Right kidney (tissue), 1 donor: ENCODE measurements at regions not wholly inside any gene's neighbourhood (a gene's known extent, or its start where the extent isn't known, plus 50 kb on each side); places are given as distances from the start of the nearest gene placed in this dataset.

Experiments
- DNase-seq: peaks from one replicate; pipeline ENCODE4 v3.0.0-alpha.2; 2016

DNA sequence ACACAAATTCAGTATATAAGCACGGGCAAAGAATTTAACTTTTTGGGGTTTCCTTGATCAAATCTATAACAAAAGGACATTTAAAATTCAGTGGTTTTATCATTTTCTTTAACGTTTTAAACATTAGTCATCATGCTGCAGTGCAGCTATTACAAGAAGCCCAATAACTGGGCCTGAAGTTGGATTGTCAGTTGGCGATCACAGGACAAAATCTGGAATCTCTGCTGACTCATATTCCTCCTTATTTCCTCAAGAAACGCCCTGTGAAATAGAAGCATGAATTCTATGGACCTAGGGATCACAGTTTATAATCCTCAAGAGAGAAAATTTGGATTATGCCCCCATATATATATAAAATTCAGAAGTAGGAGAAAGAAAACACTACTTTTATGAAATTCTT is 971.6 kb upstream of the MIR17HG start:
- DNase-seq, result no peak

DNA sequence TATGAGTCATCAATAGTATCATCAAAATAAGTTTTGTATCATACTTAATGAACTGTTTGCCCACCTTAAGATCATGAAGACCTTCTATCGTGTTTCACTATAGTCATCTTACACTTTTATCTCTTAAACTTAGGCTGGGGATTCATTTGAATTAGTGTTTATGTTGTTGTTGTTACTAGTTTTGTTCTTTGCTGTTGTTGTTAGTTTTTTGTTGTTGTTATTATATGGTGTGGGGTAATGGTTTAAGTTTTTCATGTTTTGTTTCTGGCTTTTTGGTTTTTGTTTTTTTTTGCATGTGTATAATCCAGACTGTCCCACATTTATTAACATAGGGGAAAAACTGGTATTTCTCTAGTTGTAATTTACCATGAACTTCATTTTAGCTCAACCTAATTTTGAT is 965.1 kb upstream of the MIR17HG start:
- no peak for DNase-seq

DNA sequence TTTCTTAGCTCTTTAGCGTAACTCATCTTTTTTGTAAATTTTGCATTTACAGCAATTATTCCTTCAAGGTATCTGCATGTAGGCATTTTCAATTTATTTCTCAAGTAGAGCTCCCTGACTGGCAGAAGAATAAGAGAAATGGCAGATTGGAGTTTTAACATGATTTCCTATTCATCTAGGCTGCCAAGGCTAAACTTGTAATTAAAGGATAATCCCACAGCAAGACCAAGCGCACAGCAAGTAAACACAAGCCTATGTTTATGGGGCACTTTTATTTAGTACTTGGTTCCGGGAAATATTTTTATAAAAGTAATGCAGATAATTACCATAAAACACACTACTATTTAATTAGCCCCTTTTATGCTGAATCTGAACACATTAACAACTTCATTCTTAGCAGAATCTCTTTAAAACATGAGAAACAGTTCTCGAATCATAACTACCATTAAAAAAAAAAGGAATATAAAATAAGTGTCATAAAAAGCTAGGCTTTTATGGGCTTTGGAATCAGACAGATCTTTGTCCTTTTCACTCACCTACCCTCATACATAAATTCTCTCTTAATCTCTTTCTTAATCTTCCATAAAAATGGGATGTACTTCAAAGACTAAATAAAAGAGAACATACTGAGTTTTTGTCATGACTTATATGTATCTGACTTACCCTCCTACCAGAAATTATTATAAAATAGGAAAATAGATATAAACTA is 961.6 kb upstream of the MIR17HG start:
- no peak for DNase-seq

DNA sequence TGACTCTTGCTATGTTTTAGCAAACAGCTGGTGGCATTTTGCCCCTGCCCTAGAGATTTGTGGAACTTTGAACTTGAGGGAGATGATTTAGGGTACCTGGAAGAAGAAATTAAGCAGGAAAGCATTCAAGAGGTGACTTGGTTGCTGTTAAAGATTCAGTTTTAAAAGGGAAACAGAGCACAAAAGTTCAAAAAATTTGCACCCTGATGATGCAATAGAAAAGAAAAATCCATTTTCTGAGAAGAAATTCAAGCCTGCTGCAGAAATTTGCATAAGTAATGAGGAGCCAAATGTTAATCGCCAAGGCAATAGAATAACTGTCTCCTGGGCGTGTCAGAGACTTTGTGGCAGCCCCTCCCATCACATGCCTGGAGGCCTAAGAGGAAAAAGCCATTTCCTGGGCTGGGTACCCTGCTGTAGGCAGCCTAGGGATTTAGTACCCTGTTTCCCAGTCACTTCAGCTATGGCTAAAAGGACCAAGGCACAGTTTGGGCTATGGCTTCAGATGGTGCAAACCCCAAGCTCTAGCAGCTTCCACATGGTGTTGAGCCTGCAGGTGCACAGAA is 958.5 kb upstream of the MIR17HG start:
- no peak for DNase-seq

DNA sequence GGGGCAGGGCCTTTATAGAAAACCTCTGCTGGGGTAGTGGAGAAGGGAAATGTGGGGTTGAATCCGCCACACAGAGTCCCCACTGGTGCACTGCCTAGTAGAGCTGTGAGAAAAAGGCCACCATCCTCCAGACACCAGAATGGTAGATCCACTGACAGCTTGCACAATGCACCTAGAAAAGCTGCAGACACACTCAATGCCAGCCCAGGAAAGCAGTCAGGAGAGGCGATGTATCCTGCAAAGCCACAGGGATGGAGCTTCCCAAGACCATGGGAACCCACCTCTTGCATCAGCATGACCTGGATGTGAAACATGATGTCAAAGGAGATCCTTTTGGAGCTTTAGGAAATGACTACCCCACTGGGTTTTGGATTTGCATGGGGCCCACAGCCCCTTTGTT is 958.0 kb upstream of the MIR17HG start:
- DNase-seq, result no peak

DNA sequence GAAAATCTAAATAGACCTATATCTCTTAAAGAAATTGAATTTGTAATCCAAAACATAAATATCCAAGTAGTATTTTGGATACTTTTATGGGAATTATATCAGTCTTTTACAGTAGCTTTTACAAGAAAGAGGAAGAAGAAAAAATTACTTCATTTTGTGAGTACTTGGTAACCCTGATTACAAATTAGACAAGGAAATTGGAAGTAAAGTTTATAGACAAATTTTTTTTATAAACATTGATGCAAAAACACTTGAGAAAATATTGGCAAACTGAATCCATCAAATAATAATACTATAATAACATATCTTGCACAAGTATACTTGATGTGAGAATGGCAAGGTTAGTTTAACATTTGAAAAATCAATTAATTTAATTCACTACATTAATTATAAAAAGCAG is 954.1 kb upstream of the MIR17HG start:
- DNase-seq, result no peak

DNA sequence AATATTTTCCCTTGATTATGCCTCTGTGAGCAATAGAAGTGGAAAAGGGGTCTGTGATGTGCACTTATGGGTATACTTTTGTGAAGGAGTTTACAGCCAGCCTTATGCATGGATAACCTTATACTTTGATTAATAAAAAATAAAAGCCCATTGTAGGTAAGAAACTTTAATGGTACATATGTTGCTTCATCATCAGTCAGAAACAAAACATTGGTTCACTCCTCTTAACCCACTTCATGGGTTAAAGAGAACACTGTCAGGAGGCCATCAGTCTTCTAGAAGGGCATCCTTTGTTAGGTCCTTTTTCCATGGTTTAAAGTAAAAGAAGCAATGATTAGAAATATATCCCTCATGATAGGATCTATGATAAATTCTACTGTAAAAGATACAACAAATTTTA is 952.1 kb upstream of the MIR17HG start:
- no peak for DNase-seq

DNA sequence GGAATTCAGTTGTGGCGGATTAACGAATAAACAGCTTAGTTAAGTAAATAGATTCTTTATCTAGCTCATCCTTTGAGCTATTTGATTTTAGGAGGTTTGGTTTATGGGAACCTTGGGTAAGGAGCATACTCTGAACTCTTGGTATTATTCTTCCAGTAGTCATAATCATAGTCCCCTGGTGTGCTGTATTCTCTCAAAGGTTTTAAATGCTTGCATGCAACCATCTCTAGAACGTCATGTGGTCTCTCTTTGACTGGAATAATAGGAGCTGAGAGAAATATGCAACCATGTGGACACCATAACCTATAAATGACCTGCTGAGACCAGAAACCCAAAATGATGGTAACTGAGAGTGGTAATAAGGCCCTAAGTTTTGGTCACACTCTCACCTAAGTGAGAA is 951.6 kb upstream of the MIR17HG start:
- no peak for DNase-seq

DNA sequence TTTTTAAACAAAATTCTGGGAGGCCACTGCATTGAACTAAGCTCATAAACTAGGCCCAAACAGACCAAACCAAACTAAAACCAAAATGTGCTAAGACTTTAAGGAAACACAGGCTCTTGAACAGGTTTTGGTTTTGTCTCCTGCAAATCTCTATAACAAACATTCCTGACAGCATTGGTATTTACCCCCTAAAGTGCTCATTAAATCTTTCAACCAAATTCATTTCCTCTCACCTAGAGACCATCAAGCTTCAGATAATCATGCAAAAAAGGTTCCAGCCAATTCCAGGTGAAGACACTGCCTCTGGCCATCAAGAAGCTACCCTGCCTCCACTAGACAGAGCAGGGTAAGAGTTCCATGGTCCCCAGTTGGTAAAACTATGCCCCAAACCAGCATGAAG is 951.2 kb upstream of the MIR17HG start:
- DNase-seq, result no peak

DNA sequence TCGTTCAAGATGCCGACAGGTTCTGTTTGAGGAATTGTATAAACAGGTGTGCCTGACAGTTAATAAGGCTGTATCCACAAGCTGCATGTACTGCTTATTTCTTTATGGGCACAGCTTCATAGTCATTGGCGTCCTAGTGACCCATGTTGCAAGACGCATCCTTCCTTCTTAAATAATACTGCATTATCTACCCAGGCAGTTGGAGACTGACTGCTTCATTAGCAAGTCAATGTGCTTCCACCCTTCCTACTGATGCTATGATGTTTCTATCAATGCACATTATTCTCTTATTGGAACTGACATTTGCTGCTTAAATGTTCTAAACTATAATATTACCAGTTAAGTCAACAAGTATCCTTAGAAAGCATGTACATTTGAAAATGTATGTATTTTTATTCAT is 950.0 kb upstream of the MIR17HG start:
- no peak for DNase-seq

DNA sequence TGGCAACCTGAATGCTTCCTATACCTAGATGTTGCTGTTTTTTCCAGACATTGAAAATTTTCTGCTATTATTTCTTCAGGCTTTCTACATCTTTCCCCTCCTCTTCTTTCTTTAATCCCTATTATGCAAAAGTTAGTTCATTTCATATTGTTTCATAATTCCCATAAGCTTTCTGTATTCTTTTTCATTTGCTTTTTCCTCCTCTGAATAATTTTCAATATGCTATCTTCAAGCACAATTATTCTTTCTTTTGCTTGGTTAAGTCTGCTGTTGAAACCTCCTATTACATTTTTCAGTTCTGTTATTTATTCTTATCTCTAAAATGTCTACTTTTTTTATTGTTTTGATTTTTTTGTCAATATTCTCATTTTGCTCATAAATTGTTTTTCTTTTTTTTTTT is 947.1 kb upstream of the MIR17HG start:
- DNase-seq, result no peak

DNA sequence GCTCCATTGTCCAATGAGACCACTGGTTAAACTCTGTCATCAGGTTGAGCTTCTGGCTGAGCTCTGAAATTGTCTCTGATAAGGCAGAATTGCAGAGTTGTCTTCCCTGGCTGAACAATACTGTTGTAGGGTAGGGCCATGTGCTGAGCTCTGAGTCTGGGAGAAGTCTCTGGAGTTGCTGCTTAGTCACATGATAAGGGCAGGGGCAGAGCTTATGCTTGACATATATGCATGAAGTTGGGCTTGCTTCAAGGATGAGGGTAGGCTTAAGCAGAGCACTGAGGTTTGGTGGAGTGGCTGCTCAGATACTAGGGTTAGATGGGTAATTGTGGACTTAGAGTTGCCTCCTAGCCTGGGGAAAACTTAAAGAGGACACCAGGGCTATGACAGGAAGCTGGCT is 946.3 kb upstream of the MIR17HG start:
- no peak for DNase-seq

DNA sequence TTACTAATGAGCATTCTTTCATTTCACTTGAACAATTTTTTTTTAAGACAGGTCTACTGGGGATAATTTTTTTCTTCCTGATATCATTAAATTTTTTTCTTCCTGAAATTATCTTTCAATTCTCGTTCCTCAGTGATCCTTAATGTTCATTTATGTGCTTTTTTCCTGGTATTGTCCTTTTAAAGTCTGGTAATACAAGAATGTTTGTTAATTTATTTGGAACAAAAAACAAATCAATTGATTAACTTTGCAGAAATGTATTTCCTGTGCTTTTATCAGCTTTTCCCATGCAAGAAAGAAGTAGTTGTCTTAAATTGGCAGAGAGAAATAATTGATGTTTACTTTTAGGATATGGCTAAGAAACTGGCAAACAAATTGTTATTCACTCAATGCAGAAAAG is 945.4 kb upstream of the MIR17HG start:
- no peak for DNase-seq

DNA sequence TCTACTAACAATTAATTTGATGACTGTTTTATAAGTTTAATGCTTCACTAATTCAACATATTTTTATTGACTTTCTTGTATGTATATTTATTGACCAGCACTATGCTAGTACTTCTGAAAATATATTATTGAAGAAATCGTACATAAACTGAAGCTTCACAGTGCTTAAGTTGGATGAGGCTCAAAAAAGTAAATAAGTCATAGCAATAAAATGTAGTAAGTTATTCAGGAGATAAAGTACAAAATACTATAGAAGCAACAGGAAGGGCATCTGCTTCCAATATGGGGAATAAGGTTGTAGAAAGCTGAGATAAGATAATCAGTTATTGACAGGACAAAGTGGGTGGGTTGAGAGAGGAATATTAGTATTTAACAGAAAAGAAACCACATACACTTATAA is 944.9 kb upstream of the MIR17HG start:
- DNase-seq, result no peak

DNA sequence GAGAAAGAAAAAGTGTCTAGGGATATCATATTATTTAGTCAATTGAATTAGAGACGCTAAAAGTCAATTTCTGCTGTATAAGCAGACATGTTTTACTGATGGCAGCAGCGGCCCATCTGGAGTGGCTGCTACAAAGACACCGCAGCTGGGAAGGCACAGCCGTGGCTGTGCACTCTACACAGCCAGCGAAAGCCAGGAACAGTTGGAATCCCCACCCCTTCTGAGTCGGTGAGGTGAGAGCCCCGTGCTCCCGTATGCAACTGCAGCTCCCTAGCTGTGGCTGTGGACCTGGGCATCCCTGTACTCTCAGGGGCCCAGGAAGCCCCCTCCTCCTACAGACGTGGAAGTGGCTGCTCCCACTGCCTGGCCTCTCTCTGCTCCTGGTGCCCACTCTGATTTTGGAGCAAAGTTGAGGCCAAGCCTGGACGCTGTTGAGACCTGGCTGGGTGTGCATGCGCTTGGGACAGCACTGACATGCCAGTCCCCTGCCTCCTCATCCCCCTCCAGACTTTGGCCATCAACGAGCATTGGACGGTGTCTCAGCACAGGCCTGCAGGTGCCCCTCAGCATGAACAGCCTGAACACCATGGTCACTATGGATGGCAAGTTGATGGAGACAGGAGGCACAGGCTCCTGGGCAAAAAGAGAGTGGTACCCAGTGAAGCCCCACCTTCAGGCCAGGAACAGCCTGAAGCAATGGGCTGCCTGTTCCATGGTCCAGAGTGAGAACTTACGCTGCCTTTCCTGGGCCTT is 944.0 kb upstream of the MIR17HG start:
- no peak for DNase-seq

DNA sequence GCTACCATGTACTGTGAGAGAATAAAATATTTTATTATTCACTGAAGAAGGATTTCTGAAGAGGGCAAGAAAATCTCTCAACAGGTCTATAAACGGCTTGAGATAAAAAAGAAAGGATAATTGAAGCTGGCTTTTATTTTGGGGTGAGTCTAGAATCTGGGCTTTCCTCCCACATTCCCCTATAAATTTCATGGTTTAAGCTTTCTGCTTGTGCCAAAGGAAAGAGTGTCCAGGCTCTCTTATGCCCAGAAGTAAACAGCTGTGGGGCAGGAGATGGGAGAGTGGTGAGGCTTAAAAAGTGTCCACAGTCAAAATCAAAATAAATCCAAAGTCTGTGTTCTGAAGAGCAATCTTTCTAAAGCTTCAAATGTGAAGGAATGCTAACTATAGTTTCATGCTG is 942.2 kb upstream of the MIR17HG start:
- DNase-seq, result no peak

DNA sequence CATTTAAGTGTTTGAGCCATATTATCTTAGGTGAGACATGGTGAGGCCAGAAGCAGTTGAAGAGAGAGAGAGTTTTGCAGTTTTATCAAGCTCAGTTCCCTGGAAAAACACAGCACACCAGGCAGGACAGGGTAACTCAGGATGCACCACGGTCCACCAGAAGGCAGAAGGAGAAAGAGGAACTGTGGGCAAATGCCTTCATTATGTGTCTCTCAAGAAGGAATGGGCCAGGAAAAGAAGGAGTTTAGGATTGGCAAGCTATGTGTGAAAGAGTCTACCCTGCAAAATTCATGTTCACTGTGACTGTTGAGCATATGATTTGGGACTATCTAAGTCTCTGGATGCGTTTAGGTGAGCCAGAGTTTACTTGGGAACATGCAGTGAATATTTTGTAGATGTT is 934.5 kb upstream of the MIR17HG start:
- no peak for DNase-seq

DNA sequence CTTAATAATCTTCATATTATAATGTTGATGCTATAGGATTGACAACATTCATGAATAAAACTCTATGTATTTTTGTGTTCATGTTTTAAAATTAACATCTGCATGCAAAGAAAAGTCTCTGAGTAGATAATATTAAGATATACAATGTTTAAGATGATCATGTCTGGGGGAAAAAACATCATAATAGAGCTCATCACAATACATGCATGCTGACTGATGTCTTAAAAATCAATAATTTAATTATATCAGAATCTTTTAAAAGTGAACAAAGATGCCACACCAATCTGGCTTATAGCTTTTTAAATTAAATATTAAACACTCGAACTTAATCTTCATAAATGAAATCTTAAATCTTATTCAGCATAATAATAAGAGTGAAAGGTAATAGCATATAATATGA is 933.9 kb upstream of the MIR17HG start:
- no peak for DNase-seq

DNA sequence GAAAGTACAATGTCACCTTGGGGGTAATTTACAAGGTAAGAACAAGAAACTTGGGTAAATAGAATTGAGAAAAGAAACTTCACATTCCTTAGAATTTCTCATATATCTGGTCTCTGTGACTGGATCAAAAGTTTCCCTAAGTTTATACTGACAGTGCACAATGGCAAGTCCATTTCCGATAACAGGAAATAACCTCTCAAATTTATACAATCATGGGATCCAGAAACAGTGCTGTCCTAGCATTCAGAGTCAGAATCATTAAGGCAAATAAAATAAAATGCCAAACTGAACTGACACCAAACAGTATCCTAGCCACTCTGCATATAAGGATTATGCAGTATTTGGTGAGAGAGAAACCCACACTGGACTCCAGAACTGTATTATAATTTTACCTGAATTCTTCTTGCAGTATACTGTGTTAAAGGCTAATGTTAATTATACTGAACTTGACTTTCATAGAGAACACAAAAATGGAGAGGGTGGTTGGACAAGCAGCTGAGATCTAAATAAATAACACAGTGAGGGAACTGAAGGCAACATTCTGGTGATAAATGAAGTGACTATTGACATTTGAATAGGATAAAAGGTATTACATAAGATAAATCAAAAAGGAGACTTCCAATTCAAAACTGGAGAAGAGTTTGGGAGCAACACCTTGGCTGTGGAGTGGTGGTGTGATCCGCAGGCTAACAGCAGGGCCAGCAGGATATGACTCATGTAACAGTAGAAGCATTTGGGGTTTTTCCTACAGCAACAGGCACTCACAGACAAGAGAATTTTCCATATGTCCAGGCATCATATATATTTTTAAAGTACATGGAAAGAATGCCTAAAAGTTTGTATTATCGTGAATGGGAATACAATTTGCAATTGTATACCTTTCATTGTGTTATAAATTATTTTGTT is 932.5 kb upstream of the MIR17HG start:
- no peak for DNase-seq

DNA sequence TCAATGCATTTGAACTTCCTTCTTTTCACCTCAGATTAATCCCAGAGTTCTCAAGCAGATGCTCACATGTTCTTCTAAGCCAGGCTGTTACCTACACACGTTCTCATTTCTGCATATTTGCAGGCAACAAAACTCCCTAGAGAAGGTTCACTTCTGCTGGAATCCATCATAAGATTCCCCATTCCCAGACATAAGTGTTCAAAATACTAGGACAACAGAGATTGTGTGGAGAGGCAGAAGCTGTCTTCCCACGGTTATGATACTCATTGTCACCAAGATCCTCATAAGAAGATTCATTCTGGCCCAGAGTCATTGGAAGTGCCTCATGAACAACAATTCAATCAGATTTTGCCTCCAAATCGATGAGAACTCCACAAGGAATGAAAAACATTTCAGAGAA is 931.6 kb upstream of the MIR17HG start:
- no peak for DNase-seq

DNA sequence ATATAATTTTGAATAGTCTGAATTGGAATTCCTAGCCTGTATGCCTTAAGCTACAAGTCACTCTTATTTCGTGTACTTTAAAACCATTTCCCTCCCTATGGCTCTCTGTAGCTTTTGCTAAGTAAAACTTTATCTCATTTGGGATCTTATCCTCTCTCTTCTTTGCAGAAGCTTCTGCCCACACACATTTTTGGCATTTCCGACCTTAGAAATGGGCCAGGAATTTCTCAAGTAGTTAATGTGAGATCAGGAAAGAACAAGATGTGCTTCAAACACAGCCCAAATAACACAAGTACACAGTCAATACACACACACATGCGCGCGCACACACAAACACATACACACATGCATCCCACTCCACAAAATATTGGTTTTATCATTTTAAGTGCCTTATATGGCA is 931.0 kb upstream of the MIR17HG start:
- no peak for DNase-seq

DNA sequence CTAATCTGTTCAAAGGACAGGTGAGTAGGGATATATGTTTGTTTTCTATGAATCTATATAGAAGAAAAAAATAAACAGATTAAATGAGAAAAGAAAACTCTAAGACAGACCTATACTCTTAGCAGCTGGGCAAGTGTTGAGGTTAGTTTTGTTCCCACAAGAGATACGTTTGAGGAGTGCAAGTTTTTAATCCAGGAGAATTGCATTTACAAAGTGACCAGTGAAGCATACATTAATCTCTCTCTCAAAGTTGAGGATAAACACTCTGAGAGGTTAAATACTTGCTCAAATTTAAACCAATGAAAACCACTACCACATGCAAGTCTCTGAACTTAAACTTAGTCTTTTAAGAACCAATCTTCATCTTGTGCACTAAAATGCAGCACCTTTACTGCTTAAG is 930.5 kb upstream of the MIR17HG start:
- no peak for DNase-seq

DNA sequence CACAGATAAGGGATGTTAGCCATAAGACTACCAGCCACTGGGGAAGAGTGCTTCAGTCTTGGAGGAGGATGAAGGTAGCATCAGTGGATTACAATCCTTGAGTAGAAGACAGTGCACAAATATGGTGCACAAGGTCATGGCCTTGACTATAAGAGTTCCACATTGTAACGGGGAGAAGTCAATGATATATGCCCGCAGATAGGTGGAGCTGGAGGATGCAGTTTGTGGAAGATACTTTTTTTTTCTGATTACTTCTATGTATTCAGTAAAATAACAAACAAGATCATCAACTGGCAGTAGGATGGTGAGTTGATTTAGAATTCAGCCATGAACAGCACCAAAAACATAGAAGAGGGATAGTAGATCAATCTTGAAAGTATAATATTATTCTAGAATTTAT is 926.8 kb upstream of the MIR17HG start:
- no peak for DNase-seq
